PC-9 (cell line): ENCODE measurements at regions not wholly inside any gene's neighbourhood (a gene's known extent, or its start where the extent isn't known, plus 50 kb on each side); places are given as distances from the start of the nearest gene placed in this dataset.

Source experiments
- CTCF ChIP-seq: fragments of 200-600 bp; sonication (generic); conservative IDR thresholded peaks from 2 replicates; pipeline ENCODE4 v1.6.1; 2017; ENCODE audit warnings: mixed run types, antibody characterized with exemption, mild to moderate bottlenecking, moderate library complexity
- EZH2 ChIP-seq: fragments of 200-600 bp; sonication (generic); IDR thresholded peaks from 2 replicates; pipeline ENCODE4 v1.8.0; 2017; ENCODE audit warnings: antibody characterized with exemption, low read depth

DNA sequence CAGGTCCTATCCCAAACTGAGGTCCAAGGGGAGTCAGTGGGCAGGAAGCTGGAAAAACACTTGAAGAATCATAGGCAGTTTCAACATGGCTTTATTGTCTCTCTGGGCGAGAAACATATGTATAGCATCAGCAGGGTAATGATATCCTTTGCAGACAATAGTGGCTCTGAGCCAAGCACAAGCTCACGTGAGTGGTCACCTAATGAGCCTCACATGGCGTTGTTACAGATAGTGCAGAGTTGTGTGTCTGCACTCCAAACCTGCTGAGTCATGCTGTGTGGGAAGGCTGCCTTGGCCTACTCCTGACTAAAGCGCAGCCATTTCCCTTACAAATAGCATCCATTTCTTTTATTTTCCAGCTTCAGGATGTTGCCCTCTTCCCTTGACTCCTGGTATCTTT, 105.2 kb upstream of the SYT1 start:
- TF ChIP-seq CTCF (no peak), EZH2 (no peak)
